Naive B cell (primary cell): ENCODE measurements at regions not wholly inside any gene's neighbourhood (a gene's known extent, or its start where the extent isn't known, plus 50 kb on each side); places are given as distances from the start of the nearest gene placed in this dataset.

Experiments
- ATAC-seq, 2 donors: fragments of 150-1000 bp; cut with Tn5 transposase; 2 replicates each; pipeline ENCODE4 v1.10.0; 2021; ENCODE audit warnings: low read depth in 2 of 2, mild to moderate bottlenecking in 2 of 2, moderate library complexity in 2 of 2
- DNase-seq: peaks from one replicate; pipeline ENCODE4 v3.0.0; 2022
- H3K27ac Mint-ChIP-seq, 6 donors: one replicate each; pipeline ENCODE4 v1.8.0; 2020 to 2022; ENCODE audit warnings: mild to moderate bottlenecking in 6 of 6, mixed read lengths in 6 of 6, moderate library complexity in 5 of 6, inconsistent platforms in 2 of 6
- H3K27me3 Mint-ChIP-seq, 3 donors: one replicate each; pipeline ENCODE4 v1.8.0; 2021 to 2022; ENCODE audit warnings: mixed read lengths in 3 of 3, mild to moderate bottlenecking in 1 of 3
- H3K36me3 Mint-ChIP-seq, 2 donors: one replicate each; pipeline ENCODE4 v1.8.0; 2020 to 2022; ENCODE audit warnings: mixed read lengths in 2 of 2, inconsistent platforms in 1 of 2, mild to moderate bottlenecking in 1 of 2
- H3K4me1 Mint-ChIP-seq, 3 donors: one replicate each; pipeline ENCODE4 v1.8.0; 2020 to 2022; ENCODE audit warnings: mixed read lengths in 3 of 3, inconsistent platforms in 1 of 3, mild to moderate bottlenecking in 1 of 3, moderate library complexity in 1 of 3
- H3K4me3 Mint-ChIP-seq, 8 donors: one replicate each; pipeline ENCODE4 v1.8.0; 2020 to 2022; ENCODE audit warnings: mild to moderate bottlenecking in 8 of 8, mixed read lengths in 8 of 8, moderate library complexity in 8 of 8, inconsistent platforms in 2 of 8
- H3K9me3 Mint-ChIP-seq, 7 donors: one replicate each; pipeline ENCODE4 v1.8.0; 2020 to 2022; ENCODE audit warnings: mixed read lengths in 7 of 7, mild to moderate bottlenecking in 5 of 7, inconsistent platforms in 2 of 7, moderate library complexity in 1 of 7

DNA sequence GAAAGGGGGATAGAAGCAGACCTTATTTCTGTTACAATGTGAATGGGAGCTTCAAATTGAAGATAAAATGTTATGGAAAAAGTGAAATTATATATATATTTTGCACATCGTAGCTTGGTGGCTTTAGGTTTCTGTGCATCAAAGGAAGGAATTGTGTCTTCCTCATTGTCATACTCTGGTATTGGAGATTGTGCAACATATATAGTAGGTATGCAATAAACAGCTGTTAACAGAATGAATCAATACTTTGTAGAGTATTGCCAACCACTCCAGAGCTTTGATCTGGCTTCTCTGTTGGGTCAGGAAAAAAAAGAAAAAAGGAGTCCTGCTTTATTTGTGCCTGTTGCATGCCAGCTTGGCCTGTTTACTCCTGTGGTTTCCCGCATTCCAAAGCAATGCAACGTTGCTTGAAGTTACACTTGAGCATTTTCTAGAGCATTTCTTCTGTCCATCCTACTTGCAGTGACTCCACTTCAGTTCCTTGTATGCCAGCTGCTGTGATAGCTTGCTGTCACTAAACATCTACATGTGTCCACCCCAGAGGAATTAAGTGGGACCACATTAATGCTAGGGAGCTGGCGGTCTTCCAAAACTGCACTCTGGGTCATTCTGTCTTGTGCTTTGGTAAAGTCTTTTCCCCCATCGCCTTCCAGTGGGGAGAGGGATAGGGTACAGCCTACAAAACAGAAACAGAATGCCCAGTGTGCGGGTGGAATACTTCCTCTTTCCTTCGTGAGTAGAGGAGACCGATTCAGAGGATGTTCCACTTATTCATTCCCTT lies 62.0 kb upstream of the MEF2C start:
- H3K9me3 Mint-ChIP-seq, result no peaks in the 10 kb centered on the region
- H3K27ac Mint-ChIP-seq, result no peak overlapping the region
- no peaks in the 10 kb centered on the region for H3K27me3 Mint-ChIP-seq
- H3K36me3 Mint-ChIP-seq, result peaks cover 7 to 11% of the 10 kb centered on the region in 2 donors
- no peak for ATAC-seq
- peaks cover 13 to 17% (median 14%) of the 10 kb centered on the region in 3 donors for H3K4me1 Mint-ChIP-seq
- no peak for DNase-seq
- H3K4me3 Mint-ChIP-seq, result no peak overlapping the region

DNA sequence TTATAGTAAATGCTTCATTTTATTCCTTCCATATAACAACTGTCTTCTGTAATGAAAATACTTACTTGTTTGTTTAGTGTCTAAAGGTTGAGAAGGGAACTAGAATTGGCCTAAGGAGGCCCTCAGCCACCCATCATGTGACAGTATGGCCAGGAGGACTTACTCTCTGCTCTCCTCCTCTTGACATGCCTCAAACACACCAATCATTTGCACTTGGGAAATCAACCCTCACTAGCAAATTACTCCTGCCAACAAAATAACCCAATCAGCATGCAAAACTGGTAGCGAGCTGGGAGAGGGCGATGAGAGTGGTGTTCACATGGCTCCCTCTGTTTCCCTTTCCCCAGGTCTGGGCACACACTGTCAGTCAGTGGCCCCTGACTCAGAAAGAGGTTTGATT lies 58.6 kb upstream of the MEF2C start:
- no peaks in the 10 kb centered on the region for H3K9me3 Mint-ChIP-seq
- no peaks in the 10 kb centered on the region for H3K27me3 Mint-ChIP-seq
- no peak overlapping the region for H3K4me3 Mint-ChIP-seq
- peaks cover 21 to 25% (median 23%) of the 10 kb centered on the region in 3 donors for H3K4me1 Mint-ChIP-seq
- no peak for ATAC-seq
- DNase-seq, result no peak
- peak overlapping the region in 3 of 6 donors; percentile 13 to 56 (median 21) for H3K27ac Mint-ChIP-seq
- peaks cover 0 to 11% of the 10 kb centered on the region in 2 donors for H3K36me3 Mint-ChIP-seq

DNA sequence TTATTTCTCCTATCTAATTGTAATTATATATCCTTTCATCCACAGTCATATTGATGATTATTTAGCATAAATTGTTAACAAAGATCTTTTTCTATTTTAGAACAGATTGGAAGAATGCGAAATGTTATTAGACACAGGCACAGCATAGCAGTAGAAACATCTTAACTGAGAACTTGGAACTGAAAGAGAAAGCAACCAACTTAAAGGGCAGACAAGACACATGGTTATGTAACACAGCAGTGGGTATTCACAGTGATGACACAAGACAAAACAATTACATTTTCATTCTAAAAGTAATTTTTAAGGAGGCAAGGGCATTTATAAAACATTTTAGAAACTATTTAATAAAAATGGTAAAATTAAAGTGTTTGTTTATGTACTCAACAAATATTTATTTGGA lies 57.7 kb upstream of the MEF2C start:
- Mint-ChIP-seq H3K4me1 (peaks cover 19 to 25% (median 23%) of the 10 kb centered on the region in 3 donors), H3K9me3 (no peaks in the 10 kb centered on the region), H3K4me3 (peak overlapping the region in 2 of 8 donors; percentile 1 to 14), H3K36me3 (peaks cover 0 to 11% of the 10 kb centered on the region in 2 donors), H3K27me3 (no peaks in the 10 kb centered on the region), H3K27ac (peak overlapping the region in 2 of 6 donors; percentile 31 to 72)
- ATAC-seq, result peak; percentile 65 to 79
- DNase-seq, result peak; percentile 6

DNA sequence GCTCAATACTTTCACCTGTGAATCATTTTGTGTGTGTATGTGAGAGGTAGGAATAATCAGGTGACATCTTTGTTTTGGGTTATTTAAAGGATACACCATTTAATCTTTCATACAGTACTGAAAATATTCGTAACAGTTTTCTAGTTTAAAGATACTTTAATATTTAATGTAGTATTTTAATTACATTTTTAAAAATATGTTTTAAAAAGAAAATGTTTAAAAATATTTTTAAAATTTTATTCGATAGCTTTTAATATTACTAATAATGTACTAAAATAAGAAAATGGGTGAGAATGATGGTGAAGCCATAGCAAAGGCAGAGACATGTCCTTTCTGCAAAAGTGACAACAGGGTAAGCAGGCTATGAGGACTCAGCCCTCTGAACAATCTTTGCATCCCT lies 56.3 kb upstream of the MEF2C start:
- Mint-ChIP-seq H3K9me3 (no peaks in the 10 kb centered on the region), H3K4me3 (no peak overlapping the region), H3K27me3 (no peaks in the 10 kb centered on the region), H3K27ac (peak overlapping the region in 3 of 6 donors; percentile 40 to 85 (median 46)), H3K36me3 (peaks cover 0 to 9% of the 10 kb centered on the region in 2 donors), H3K4me1 (peaks cover 16 to 25% (median 23%) of the 10 kb centered on the region in 3 donors)
- no peak for DNase-seq
- ATAC-seq, result no peak

DNA sequence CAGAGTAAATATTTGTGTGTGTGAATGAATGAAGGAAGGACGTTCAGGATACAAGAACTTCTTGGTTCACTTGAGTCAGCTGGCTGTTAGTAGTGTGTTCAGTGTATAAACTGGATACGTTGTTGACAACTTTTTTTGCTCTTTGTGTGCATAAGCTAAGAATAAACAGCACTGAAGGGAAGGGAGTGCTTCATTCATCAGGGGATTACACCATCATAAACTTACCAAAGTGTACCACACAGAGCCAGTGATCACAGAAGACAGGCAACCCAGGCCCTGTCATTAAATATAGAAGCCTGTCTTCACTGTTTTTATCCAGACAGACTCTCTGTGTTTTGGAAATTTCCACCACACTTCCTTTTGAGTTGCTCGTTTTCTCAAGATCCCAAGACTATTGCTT lies 55.5 kb upstream of the MEF2C start:
- H3K36me3 Mint-ChIP-seq, result peaks cover 0 to under 1% of the 10 kb centered on the region in 2 donors
- no peaks in the 10 kb centered on the region for H3K27me3 Mint-ChIP-seq
- H3K27ac Mint-ChIP-seq, result peak overlapping the region in 3 of 6 donors; percentile 7 to 57 (median 46)
- H3K4me1 Mint-ChIP-seq, result peaks cover 16 to 25% (median 23%) of the 10 kb centered on the region in 3 donors
- H3K4me3 Mint-ChIP-seq, result peak overlapping the region in 1 of 8 donors; percentile 36
- DNase-seq (no peak), ATAC-seq (no peak)
- no peaks in the 10 kb centered on the region for H3K9me3 Mint-ChIP-seq

DNA sequence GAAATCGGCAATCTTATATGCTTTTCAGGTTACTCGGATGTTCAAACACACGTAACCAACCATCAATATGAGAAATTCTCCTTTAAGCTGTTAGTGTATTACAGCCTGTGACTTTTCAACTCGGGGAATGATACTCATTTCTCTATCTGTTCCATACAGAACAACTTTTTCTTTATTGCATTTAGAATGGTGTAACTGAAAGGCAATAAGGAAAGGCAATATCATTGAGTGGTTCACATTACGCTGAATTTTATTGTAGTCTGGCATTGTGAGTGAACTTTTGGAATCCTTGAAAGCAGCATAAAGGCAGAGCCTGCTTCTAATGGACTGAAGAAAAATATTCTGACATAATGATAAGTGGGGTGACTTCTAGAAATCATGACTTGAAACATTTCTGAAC lies 54.4 kb upstream of the MEF2C start:
- Mint-ChIP-seq H3K36me3 (no peaks in the 10 kb centered on the region), H3K27me3 (no peaks in the 10 kb centered on the region), H3K9me3 (no peaks in the 10 kb centered on the region), H3K27ac (peak overlapping the region in 1 of 6 donors; percentile 46), H3K4me3 (no peak overlapping the region), H3K4me1 (peaks cover 16 to 25% (median 23%) of the 10 kb centered on the region in 3 donors)
- DNase-seq, result no peak
- no peak for ATAC-seq

DNA sequence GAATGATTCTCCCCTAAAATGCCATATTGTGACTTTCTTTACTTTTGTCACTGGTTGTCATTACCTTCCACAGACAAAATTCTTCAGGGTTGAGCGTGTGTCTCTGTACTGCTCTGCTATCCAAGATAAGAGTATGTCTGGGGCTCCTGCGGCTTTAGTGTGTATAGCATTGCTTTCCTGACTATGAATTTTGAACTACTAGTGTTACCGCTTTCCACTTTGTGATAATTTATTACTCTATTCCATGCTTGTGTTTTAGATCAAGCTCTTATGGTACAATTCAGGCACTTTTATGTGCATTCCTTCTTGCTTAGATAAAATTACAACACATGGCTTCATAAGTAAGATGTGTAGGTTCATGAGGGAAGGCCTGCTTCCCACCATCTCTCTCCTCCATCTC lies 51.5 kb upstream of the MEF2C start:
- peaks cover 11 to 14% (median 12%) of the 10 kb centered on the region in 3 donors for H3K4me1 Mint-ChIP-seq
- ATAC-seq, result no peak
- H3K27me3 Mint-ChIP-seq, result no peaks in the 10 kb centered on the region
- H3K9me3 Mint-ChIP-seq, result no peaks in the 10 kb centered on the region
- no peak overlapping the region for H3K27ac Mint-ChIP-seq
- H3K36me3 Mint-ChIP-seq, result peaks cover 0 to 1% of the 10 kb centered on the region in 2 donors
- H3K4me3 Mint-ChIP-seq, result no peak overlapping the region
- DNase-seq, result no peak
